ENCODE measurements at regions not wholly inside any gene's neighbourhood (a gene's known extent, or its start where the extent isn't known, plus 50 kb on each side); places are given as distances from the start of the nearest gene placed in this dataset.

DNA sequence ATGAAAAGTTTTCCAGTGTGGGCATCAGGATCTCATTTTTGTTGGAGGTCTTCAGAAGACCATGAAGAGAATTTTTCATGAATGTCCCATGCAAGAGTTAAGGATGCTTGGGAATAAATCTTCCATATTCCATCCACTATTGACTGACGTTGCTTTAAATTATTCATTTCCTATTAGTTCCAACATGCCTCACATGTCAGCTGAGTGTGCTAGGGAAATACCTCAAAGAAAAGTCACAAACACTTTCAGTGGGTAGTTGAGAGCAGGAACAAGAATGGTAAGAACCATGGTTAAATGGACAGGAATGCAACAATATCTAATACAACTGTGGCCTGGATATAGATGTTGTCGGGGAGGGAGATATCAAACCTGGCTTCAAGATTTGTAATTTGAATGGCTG, 610.1 kb downstream of the TECRL start:
- TF ChIP-seq, protein P1, sequence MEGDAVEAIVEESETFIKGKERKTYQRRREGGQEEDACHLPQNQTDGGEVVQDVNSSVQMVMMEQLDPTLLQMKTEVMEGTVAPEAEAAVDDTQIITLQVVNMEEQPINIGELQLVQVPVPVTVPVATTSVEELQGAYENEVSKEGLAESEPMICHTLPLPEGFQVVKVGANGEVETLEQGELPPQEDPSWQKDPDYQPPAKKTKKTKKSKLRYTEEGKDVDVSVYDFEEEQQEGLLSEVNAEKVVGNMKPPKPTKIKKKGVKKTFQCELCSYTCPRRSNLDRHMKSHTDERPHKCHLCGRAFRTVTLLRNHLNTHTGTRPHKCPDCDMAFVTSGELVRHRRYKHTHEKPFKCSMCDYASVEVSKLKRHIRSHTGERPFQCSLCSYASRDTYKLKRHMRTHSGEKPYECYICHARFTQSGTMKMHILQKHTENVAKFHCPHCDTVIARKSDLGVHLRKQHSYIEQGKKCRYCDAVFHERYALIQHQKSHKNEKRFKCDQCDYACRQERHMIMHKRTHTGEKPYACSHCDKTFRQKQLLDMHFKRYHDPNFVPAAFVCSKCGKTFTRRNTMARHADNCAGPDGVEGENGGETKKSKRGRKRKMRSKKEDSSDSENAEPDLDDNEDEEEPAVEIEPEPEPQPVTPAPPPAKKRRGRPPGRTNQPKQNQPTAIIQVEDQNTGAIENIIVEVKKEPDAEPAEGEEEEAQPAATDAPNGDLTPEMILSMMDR (IDR thresholded peaks at IDR 0.05) = no peak
- TF ChIP-seq EP300 (IDR thresholded peaks at IDR 0.05) = no peak
